GM21619 (cell line): ENCODE measurements at regions not wholly inside any gene's neighbourhood (a gene's known extent, or its start where the extent isn't known, plus 50 kb on each side); places are given as distances from the start of the nearest gene placed in this dataset.

ENCODE experiments used
- ATAC-seq: cut with Tn5 transposase; IDR thresholded peaks from one replicate; pipeline ENCODE4 v1.9.1; 2021; ENCODE audit not compliant: unreplicated experiment

- ATAC-seq: no peak
Observed at GRCh38 chr13:21956666-21957065, 285.8 kb downstream of the FGF9 start.

DNA sequence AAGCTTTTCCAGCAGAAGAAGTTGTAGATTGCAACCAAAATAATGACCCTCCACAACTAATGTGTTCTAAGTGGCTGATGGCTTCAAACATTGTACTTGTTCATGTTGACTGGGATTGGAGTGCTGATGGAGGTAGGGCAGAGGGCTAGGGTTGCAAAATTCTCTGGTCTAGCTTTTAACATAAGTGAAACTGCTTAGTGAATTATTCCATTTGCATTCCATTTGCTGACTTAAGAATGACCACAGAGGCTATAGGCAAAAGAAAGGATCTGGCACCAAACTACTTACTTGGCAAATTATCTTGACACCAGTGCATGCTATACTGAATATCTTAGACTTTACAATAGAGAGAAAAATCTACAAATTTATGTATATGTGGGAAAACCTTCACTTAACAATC, 287.0 kb downstream of the FGF9 start:
- ATAC-seq: no peak

DNA sequence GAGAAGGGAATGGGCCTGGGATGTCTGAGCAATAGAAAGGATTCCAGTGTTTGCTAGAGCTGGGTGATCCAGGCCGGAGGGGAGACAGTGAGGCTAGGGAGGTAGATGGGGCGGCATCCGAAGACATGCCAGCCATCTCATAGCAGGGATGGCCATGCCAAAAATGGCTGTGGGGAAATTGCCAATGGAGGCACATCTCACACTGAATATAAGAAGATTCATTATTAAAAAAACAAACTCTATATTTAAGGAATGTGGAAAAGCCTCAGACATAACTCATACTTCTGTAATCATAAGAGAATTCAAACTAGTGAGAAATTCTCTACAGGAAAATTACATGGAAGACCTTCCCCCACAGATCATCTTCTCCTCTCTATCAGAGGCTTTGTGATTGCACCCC, 289.2 kb downstream of the FGF9 start:
- ATAC-seq: no peak

DNA sequence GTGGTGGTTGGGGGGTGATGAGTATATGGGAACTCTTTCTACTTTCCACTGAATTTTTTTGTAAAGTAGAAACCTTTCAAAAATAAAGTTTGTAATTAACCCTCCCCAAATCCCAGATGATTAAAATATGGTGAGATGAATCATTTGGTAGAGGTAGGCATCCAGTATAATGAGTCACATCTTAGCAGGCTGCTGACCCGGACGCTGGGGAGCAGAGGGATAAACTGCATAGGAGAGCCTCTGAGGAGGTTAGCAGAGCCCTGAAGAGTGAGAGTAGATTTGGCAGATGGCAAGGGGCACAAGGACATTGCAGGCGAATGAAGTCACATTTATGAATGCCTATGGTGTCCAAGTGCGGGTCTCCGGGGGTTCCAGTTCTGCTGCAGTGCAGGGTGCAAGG, 293.8 kb downstream of the FGF9 start:
- no peak for ATAC-seq

GRCh38 chr13:21965095-21965494, 294.2 kb downstream of the FGF9 start:
- ATAC-seq: no peak

GRCh38 chr13:21966014-21966413, 295.1 kb downstream of the FGF9 start:
- ATAC-seq: no peak

DNA sequence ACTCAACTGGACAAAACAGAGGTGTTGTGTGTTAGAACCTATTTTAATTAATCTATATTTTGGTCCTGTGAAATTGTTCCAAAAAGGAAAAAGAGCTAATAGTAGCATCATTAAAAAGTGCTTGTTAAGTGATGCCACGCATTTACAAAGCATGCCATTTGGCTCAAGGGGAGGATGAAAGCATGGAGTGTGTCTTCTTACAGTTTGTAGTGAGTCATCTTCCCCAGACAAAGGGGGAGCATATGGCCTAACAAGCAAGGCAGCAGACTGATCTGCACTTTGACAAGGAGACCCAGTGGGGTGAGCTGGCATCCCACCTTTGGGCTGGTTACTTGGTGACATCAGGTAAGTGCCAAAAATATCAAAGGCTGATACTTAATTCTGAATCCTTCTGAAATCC, 297.0 kb downstream of the FGF9 start:
- no peak for ATAC-seq

GRCh38 chr13:21970172-21970571, 299.3 kb downstream of the FGF9 start:
- no peak for ATAC-seq

DNA sequence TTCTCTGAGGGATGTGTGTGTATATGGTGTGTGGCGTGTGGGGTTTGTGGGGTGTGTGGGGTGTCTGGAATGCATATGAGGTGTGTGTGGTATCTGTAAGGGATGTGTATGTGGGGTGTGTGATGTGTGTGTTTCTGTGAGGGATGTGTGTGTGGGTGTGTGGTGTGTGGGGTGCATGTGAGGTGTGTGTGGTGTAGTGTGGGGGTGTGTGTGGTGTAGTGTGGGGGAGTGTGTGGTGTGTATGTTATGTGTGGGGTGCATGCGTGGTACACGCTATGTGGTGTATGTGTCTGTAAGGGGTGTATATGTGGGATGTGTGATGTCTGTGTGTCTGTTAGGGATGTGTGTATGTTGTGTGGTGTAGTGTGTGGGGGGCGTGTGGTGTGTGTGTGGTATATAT, 300.0 kb downstream of the FGF9 start:
- ATAC-seq: no peak

GRCh38 chr13:21971662-21972621, 301.1 kb downstream of the FGF9 start:
- ATAC-seq: no peak

DNA sequence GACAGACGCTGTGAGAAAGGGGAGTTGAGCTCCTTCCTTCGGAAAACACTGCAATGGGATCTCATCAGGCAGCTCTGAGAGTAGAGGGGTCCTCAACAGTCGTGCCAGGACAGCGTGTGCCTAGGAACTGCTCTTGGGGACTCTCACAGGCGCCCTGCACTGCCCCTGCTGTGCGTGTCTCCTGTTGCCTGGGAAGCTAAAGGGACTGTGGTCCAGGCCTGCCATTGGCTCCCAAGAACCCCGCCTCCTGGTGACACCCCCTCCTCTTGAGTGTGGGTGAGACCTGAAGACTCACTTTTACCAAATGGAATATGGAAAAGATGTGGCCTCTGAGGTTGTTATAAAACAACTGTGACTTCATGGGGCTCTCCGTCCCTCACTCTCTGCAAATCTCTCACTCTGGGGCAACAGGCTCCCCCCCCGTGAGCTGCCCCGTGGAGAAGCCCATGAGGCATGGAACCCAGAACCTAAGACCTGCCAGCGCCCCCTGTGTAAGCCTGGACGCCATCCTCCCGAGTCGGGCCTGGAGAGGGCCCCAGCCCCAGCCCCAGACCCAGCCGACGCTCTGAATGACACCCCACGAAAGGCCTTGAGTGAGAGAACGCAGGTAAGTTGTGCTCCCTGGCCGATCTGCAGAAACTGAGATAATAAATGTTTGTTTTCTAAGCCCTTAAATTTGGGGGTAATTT, 302.7 kb downstream of the FGF9 start:
- ATAC-seq: no peak

- ATAC-seq: no peak
Observed at GRCh38 chr13:21974741-21975140, 303.9 kb downstream of the FGF9 start.

GRCh38 chr13:21976159-21976558, 305.3 kb downstream of the FGF9 start:
- ATAC-seq: no peak

DNA sequence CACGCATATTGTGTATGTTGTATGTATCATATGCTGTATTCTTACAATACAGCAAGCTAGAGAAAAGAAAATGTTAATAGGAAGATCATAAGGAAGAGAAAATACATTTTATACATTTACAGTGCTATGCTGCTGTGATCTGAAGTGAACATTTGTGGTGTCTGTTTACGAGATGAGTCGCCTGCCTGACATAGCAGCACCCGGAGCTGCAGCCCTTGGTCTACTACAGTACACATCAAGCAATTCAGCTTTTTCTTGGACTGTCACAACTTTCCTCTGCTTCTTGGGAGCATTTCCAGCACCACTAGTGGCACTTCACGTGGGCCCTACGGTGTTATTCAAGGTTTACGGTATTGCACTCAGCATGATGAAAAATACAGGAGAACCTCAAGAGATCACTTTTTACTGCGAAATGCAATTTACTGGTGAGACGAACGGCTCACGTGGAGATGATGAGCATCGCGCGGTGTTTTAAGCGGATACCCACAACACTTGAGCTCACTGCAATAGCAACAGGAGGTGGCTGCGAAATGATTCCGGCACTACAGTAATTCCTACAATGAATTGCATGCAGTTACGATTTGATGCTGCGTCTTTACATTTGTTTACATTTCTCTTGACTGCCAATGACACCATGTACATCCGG, 308.4 kb downstream of the FGF9 start:
- ATAC-seq: no peak

GRCh38 chr13:21980049-21980448, 309.2 kb downstream of the FGF9 start:
- ATAC-seq: no peak

DNA sequence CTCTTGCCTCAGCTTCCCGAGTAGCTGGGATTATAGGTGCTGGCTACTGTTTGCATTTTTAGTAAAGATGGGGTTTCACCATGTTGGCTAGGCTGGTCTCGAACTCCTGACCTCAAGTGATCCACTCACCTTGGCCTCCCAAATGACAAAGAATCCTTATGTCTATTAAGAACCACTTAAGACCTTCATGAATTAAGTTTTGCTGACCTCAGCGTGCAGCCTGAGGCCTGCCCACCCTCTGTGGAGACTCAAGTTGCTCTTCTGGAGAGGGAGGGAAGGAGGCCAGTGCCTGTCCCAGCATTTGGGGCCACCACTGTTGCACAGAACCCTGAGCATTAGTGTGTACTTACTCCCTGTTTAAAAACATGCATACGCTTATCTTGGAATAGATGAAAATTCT, 313.3 kb downstream of the FGF9 start:
- no peak for ATAC-seq

GRCh38 chr13:21986602-21987001, 315.7 kb downstream of the FGF9 start:
- ATAC-seq: no peak

- ATAC-seq: no peak
Observed at GRCh38 chr13:21987793-21988192, 316.9 kb downstream of the FGF9 start.

- ATAC-seq: no peak
Observed at GRCh38 chr13:21988624-21989023, 317.8 kb downstream of the FGF9 start.

DNA sequence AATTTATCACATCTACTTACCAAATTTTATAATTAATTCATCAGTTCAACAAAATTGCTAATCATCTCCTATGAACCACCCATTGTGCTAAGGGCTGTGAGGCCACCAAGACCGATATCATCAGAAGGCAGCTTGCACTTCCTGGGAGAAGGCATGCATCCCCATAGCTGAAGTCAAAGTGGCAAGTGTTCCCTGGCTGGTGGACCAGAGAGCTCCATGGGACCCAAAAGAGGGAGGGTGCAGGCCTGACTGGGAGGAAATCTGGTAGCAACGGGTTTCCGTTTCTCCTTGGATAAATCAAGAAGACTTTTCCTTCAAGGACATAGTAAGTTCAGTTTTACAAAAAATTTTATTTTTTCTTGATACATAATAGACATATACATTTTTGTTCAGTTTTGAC, 325.2 kb downstream of the FGF9 start:
- ATAC-seq: no peak

DNA sequence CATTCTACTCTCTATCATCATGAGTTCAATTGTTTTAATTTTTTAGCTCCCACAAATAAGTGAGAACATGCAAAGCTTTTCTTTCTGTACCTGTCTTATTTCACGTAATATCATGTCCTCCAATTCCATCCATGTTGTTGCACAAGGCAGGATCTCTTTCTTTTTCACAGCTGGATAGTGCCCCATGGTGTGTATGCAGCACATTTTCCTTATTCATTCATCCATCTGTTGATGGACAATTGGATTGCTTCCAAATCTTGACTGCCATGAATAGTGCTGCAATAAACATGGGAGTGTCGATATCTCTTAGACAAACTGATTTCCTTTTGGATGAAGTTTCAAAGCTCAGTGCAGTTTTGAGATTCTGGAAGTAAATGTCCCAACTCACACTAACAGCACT, 326.9 kb downstream of the FGF9 start:
- ATAC-seq: no peak
